IMR-90 (cell line): ENCODE measurements at regions not wholly inside any gene's neighbourhood (a gene's known extent, or its start where the extent isn't known, plus 50 kb on each side); places are given as distances from the start of the nearest gene placed in this dataset.

ENCODE experiments used
- ATAC-seq: fragments of 200-7000 bp; cut with Tn5 transposase; 2 replicates; pipeline ENCODE4 v1.9.1; 2020; ENCODE audit warnings: low read depth, mild to moderate bottlenecking, moderate library complexity
- BruUV-seq: library from RNA; stranded (reverse); fragments of 400-500 nt; replicated peaks from 2 replicates; lab custom pipeline; 2021; lab: Mats Ljungman, UMichigan
- CTCF ChIA-PET: fragments of 300-600 bp; formaldehyde crosslinking; extraction: SDS; loops from one replicate; lab custom pipeline; 2021; ENCODE audit warnings: antibody characterized with exemption; lab: Yijun Ruan, JAX
- POLR2A ChIA-PET: fragments of 300-600 bp; sonication (Branson Sonifier 250); formaldehyde crosslinking; loops from one replicate; lab custom pipeline; 2022; ENCODE audit warnings: antibody characterized with exemption; ENCODE audit not compliant: unreplicated experiment; lab: Charles Lee
- DNase-seq: peaks from one replicate; pipeline ENCODE4 v3.0.0; 2013
- H2AFZ ChIP-seq: replicated peaks from 2 replicates; pipeline ENCODE3; 2013; ENCODE audit warnings: low read length, mild to moderate bottlenecking; ENCODE audit not compliant: poor library complexity
- H2AK5ac ChIP-seq: 2 replicates; pipeline ENCODE4 v1.6.1; 2013; ENCODE audit warnings: low read depth, low read length, inconsistent platforms
- H2AK9ac ChIP-seq: replicated peaks from 2 replicates; pipeline ENCODE3; 2013; ENCODE audit warnings: mild to moderate bottlenecking, low read depth, low read length, moderate library complexity; ENCODE audit not compliant: poor library complexity
- H2BK120ac ChIP-seq: 2 replicates; pipeline ENCODE4 v1.6.1; 2013; ENCODE audit warnings: low read depth, low read length, inconsistent platforms
- H2BK15ac ChIP-seq: 3 replicates; pipeline ENCODE4 v1.6.1; 2013; ENCODE audit warnings: low read depth, low read length, inconsistent platforms
- H2BK20ac ChIP-seq: 2 replicates; pipeline ENCODE4 v1.6.1; 2013; ENCODE audit warnings: low read depth, mild to moderate bottlenecking, inconsistent platforms, low read length, moderate library complexity
- H2BK5ac ChIP-seq: 2 replicates; pipeline ENCODE4 v1.6.1; 2013; ENCODE audit warnings: mild to moderate bottlenecking, low read depth, low read length, inconsistent platforms; ENCODE audit not compliant: poor library complexity, severe bottlenecking
- H3K14ac ChIP-seq: replicated peaks from 2 replicates; pipeline ENCODE4 v1.6.1; 2013; ENCODE audit warnings: low read depth, low read length, inconsistent platforms
- H3K18ac ChIP-seq: 2 replicates; pipeline ENCODE4 v1.6.1; 2013; ENCODE audit warnings: low read depth, low read length, control low read depth
- H3K23ac ChIP-seq: 2 replicates; pipeline ENCODE4 v1.6.1; 2013; ENCODE audit warnings: low read depth, low read length, inconsistent platforms
- H3K27ac ChIP-seq: 2 replicates; pipeline ENCODE4 v1.5.1; 2013; ENCODE audit warnings: mild to moderate bottlenecking, control low read depth, low read length; ENCODE audit not compliant: insufficient read depth
- H3K27me3 ChIP-seq: 2 replicates; pipeline ENCODE4 v1.6.1; 2013; ENCODE audit warnings: low read length; ENCODE audit not compliant: control insufficient read depth, insufficient read depth
- H3K36me3 ChIP-seq: 2 replicates; pipeline ENCODE4 v1.6.1; 2013; ENCODE audit warnings: low read length, mixed read lengths; ENCODE audit not compliant: control insufficient read depth, insufficient read depth
- H3K4ac ChIP-seq: 2 replicates; pipeline ENCODE4 v1.6.1; 2013; ENCODE audit warnings: low read depth, low read length, inconsistent platforms
- H3K4me1 ChIP-seq: 2 replicates; pipeline ENCODE4 v1.6.1; 2013; ENCODE audit warnings: low read length, mixed read lengths; ENCODE audit not compliant: control insufficient read depth, insufficient read depth
- H3K4me2 ChIP-seq: 2 replicates; pipeline ENCODE4 v1.6.1; 2013; ENCODE audit warnings: low read depth, mild to moderate bottlenecking, control low read depth, low read length, moderate library complexity
- H3K4me3 ChIP-seq: 2 replicates; pipeline ENCODE4 v1.5.1; 2013; ENCODE audit warnings: low read depth, mild to moderate bottlenecking, control low read depth, low read length, moderate library complexity; ENCODE audit not compliant: insufficient read depth
- H3K56ac ChIP-seq: 2 replicates; pipeline ENCODE4 v1.6.1; 2013; ENCODE audit warnings: low read length, inconsistent platforms; ENCODE audit not compliant: insufficient read depth; ENCODE audit errors: extremely low read depth
- H3K79me1 ChIP-seq, 2 experiments: 2 replicates each; pipeline ENCODE4 v1.6.1; 2013; ENCODE audit warnings: low read length in 2 of 2, inconsistent platforms in 1 of 2, low read depth in 1 of 2
- H3K9ac ChIP-seq: 2 replicates; pipeline ENCODE4 v1.6.1; 2013; ENCODE audit warnings: low read depth, low read length, control low read depth
- H3K9me1 ChIP-seq: 2 replicates; pipeline ENCODE4 v1.6.1; 2013; ENCODE audit warnings: low read length, inconsistent platforms; ENCODE audit not compliant: insufficient read depth
- H3K9me3 ChIP-seq: 2 replicates; pipeline ENCODE4 v1.6.1; 2013; ENCODE audit warnings: low read length; ENCODE audit not compliant: control insufficient read depth, insufficient read depth
- H4K20me1 ChIP-seq: 2 replicates; pipeline ENCODE4 v1.6.1; 2013; ENCODE audit warnings: low read length, inconsistent platforms; ENCODE audit not compliant: insufficient read depth
- H4K5ac ChIP-seq: 2 replicates; pipeline ENCODE4 v1.6.1; 2013; ENCODE audit warnings: mild to moderate bottlenecking, low read depth, low read length, control low read depth
- H4K8ac ChIP-seq, 2 experiments: 2 replicates each; pipeline ENCODE4 v1.6.1; 2013; ENCODE audit warnings: low read depth in 2 of 2, low read length in 2 of 2, control low read depth in 1 of 2, inconsistent platforms in 1 of 2
- H4K91ac ChIP-seq: 2 replicates; pipeline ENCODE4 v1.6.1; 2013; ENCODE audit warnings: low read depth, low read length, inconsistent platforms; ENCODE audit not compliant: insufficient read depth
- BHLHE40 ChIP-seq: fragments of 150-350 bp; IDR thresholded peaks from 2 replicates; pipeline ENCODE4 v1.6.1; 2016; ENCODE audit warnings: mild to moderate bottlenecking, low read depth, low read length
- CEBPB ChIP-seq: IDR thresholded peaks from 2 replicates; pipeline ENCODE4 v1.6.1; 2012; ENCODE audit warnings: low read depth, low read length, improper control_type of control experiment
- CHD1 ChIP-seq: IDR thresholded peaks from 2 replicates; pipeline ENCODE4 v1.6.1; 2012; ENCODE audit warnings: low read depth, low read length, improper control_type of control experiment
- CTCF ChIP-seq: conservative IDR thresholded peaks from 2 replicates; pipeline ENCODE4 v1.5.1; 2012; ENCODE audit warnings: mild to moderate bottlenecking, low read depth, low read length, improper control_type of control experiment
- ELK1 ChIP-seq: fragments of 150-350 bp; IDR thresholded peaks from 2 replicates; pipeline ENCODE4 v1.6.1; 2016; ENCODE audit warnings: low read depth, mild to moderate bottlenecking, low read length, moderate library complexity, borderline replicate concordance
- FOS ChIP-seq: fragments of 150-350 bp; IDR thresholded peaks from 2 replicates; pipeline ENCODE4 v1.6.1; 2016; ENCODE audit warnings: low read depth, low read length
- MAFK ChIP-seq: IDR thresholded peaks from 2 replicates; pipeline ENCODE4 v1.6.1; 2012; ENCODE audit warnings: low read depth, low read length, improper control_type of control experiment
- MAZ ChIP-seq: IDR thresholded peaks from 2 replicates; pipeline ENCODE4 v1.6.1; 2012; ENCODE audit warnings: low read depth, mild to moderate bottlenecking, low read length, improper control_type of control experiment, moderate library complexity, borderline replicate concordance
- MXI1 ChIP-seq: IDR thresholded peaks from 2 replicates; pipeline ENCODE4 v1.6.1; 2012; ENCODE audit warnings: low read depth, mild to moderate bottlenecking, low read length, moderate library complexity, borderline replicate concordance
- NFE2L2 ChIP-seq: fragments of 150-350 bp; IDR thresholded peaks from 2 replicates; pipeline ENCODE4 v1.6.1; 2016; ENCODE audit warnings: low read depth, mild to moderate bottlenecking, low read length
- POLR2A ChIP-seq: IDR thresholded peaks from 2 replicates; pipeline ENCODE4 v1.6.1; 2012; ENCODE audit warnings: mild to moderate bottlenecking, low read depth, low read length
- RAD21 ChIP-seq: IDR thresholded peaks from 2 replicates; pipeline ENCODE4 v1.6.1; 2012; ENCODE audit warnings: low read length, improper control_type of control experiment
- RFX5 ChIP-seq: IDR thresholded peaks from 2 replicates; pipeline ENCODE4 v1.8.0; 2012; ENCODE audit warnings: low read depth, mild to moderate bottlenecking, low read length, moderate library complexity
- SMC3 ChIP-seq: fragments of 150-350 bp; IDR thresholded peaks from 2 replicates; pipeline ENCODE4 v1.6.1; 2016; ENCODE audit warnings: low read depth, mild to moderate bottlenecking, antibody characterized with exemption, low read length, moderate library complexity
- USF2 ChIP-seq: fragments of 150-350 bp; IDR thresholded peaks from 2 replicates; pipeline ENCODE4 v1.6.1; 2017; ENCODE audit warnings: mild to moderate bottlenecking, antibody characterized with exemption, low read length, low read depth
- WGBS, 2 experiments: methylation state at CpG; one replicate each; pipeline versions ENCODE4 v1.1.5 to v1.1.7; 2013; ENCODE audit warnings: missing lambda C conversion rate in 2 of 2; ENCODE audit not compliant: insufficient read length in 1 of 2; ENCODE audit errors: extremely low coverage in 2 of 2; 5-methylcytosine and 5-hydroxymethylcytosine counted together
- dilution Hi-C: fragments of 300-500 bp; cut with HindIII; formaldehyde crosslinking; loops from one replicate; pipeline ENCODE4 v1.14.3; 2018; ENCODE audit warnings: low sequenced_read_pairs; ENCODE audit not compliant: unreplicated experiment
- in situ Hi-C: fragments of 300-500 bp; cut with MboI; formaldehyde crosslinking; loops from 3 replicates; pipeline ENCODE4 v1.14.3; 2019; ENCODE audit warnings: low sequenced_read_pairs, inconsistent platforms, mixed read lengths
- intact Hi-C: fragments of 100-400 bp; cut with micrococcal nuclease; formaldehyde crosslinking; loops from 2 replicates; pipeline ENCODE4 v1.10.0; 2022

- WGBS, 2 experiments: 20% methylated on average over 1 of the region's 2 CpGs; no CpG with 5 or more reads in 1 of the 2 experiments
- ATAC-seq: no peak
- H3K14ac ChIP-seq: no peak overlapping the region
- H3K18ac ChIP-seq: no peak overlapping the region
- H4K20me1 ChIP-seq: no peaks in the 10 kb centered on the region
- H3K4me2 ChIP-seq: no peak overlapping the region
- no peak overlapping the region for H2AFZ ChIP-seq
- in situ Hi-C loops (no loop called here), dilution Hi-C loops (no loop called here), intact Hi-C loops (no loop called here)
- H2BK15ac ChIP-seq: no peak overlapping the region
- no peak overlapping the region for H3K9ac ChIP-seq
- H3K4me3 ChIP-seq: no peak overlapping the region
- H2AK5ac ChIP-seq: no peak overlapping the region
- H3K4ac ChIP-seq: no peak overlapping the region
- H3K27ac ChIP-seq: no peak overlapping the region
- H3K56ac ChIP-seq: no peak overlapping the region
- H4K5ac ChIP-seq: no peak overlapping the region
- H2BK5ac ChIP-seq: no peak overlapping the region
- no peak for TF ChIP-seq USF2
- no peak for TF ChIP-seq RFX5
- TF ChIP-seq RAD21: no peak
- TF ChIP-seq NFE2L2: no peak
- no peak for TF ChIP-seq FOS
- TF ChIP-seq ELK1: no peak
- TF ChIP-seq MAFK: no peak
- no peak for TF ChIP-seq CTCF
- TF ChIP-seq CHD1: no peak
- no peak for TF ChIP-seq MXI1
- no peak for TF ChIP-seq BHLHE40
- TF ChIP-seq MAZ: no peak
- no peak for TF ChIP-seq POLR2A
- no peak for TF ChIP-seq CEBPB
- no peak for TF ChIP-seq SMC3
- no peaks in the 10 kb centered on the region for H3K27me3 ChIP-seq
- no TSS peak for BruUV-seq
- no peak overlapping the region for H2BK120ac ChIP-seq
- ChIA-PET POLR2A (no interaction called here), CTCF (no interaction called here)
- H3K9me3 ChIP-seq: no peaks in the 10 kb centered on the region
- no peak overlapping the region for H4K8ac ChIP-seq
- no peaks in the 10 kb centered on the region for H3K36me3 ChIP-seq
- H3K23ac ChIP-seq: no peak overlapping the region
- no peak overlapping the region for H4K91ac ChIP-seq
- H3K9me1 ChIP-seq: no peaks in the 10 kb centered on the region
- no peaks in the 10 kb centered on the region for H3K4me1 ChIP-seq
- H2AK9ac ChIP-seq: no peak overlapping the region
- H2BK20ac ChIP-seq: no peak overlapping the region
- no peaks in the 10 kb centered on the region for H3K79me1 ChIP-seq
- DNase-seq: no peak
Observed at GRCh38 chr4:106767991-106768390, 268.1 kb downstream of the DKK2 start.
